Stimulated activated CD4-positive, alpha-beta T cell treated with anti-CD3 and anti-CD28 coated beads, Interleukin-15, amount 100 ng/mL, for 48 hours (primary cell): ENCODE measurements at regions not wholly inside any gene's neighbourhood (a gene's known extent, or its start where the extent isn't known, plus 50 kb on each side); places are given as distances from the start of the nearest gene placed in this dataset.

Experiments used
- DNase-seq, 2 donors: peaks; one replicate each; pipeline ENCODE4 v3.0.0-alpha.2; 2020; ENCODE audit warnings: low read depth in 2 of 2

GRCh38 chr2:217337771-217338170 is 477.9 kb upstream of the TNP1 start:
- no peak for DNase-seq

- no peak for DNase-seq
Observed at GRCh38 chr2:217336694-217337093, 476.8 kb upstream of the TNP1 start.

- no peak for DNase-seq
Observed at GRCh38 chr2:217335341-217335966, 475.6 kb upstream of the TNP1 start.

GRCh38 chr2:217334561-217334960 is 474.7 kb upstream of the TNP1 start:
- no peak for DNase-seq

GRCh38 chr2:217332866-217333265 is 473.0 kb upstream of the TNP1 start:
- no peak for DNase-seq

GRCh38 chr2:217332417-217332791 is 472.5 kb upstream of the TNP1 start:
- no peak for DNase-seq

GRCh38 chr2:217331523-217332416 is 471.9 kb upstream of the TNP1 start:
- no peak for DNase-seq

GRCh38 chr2:217330647-217331046 is 470.8 kb upstream of the TNP1 start:
- no peak for DNase-seq

- DNase-seq: no peak
Observed at GRCh38 chr2:217329023-217329431, 469.2 kb upstream of the TNP1 start.

- no peak for DNase-seq
Observed at GRCh38 chr2:217328622-217328978, 468.7 kb upstream of the TNP1 start.

GRCh38 chr2:217327953-217328621 is 468.2 kb upstream of the TNP1 start:
- DNase-seq: no peak

- no peak for DNase-seq
Observed at GRCh38 chr2:217326238-217327022, 466.6 kb upstream of the TNP1 start.

- no peak for DNase-seq
Observed at GRCh38 chr2:217325816-217326215, 466.0 kb upstream of the TNP1 start.

GRCh38 chr2:217325251-217325650 is 465.4 kb upstream of the TNP1 start:
- DNase-seq: no peak

- DNase-seq: no peak
Observed at GRCh38 chr2:217316743-217317142, 456.9 kb upstream of the TNP1 start.

- no peak for DNase-seq
Observed at GRCh38 chr2:217314021-217314460, 454.2 kb upstream of the TNP1 start.

- no peak for DNase-seq
Observed at GRCh38 chr2:217313386-217313785, 453.5 kb upstream of the TNP1 start.

- DNase-seq: no peak
Observed at GRCh38 chr2:217309056-217309455, 449.2 kb upstream of the TNP1 start.

- no peak for DNase-seq
Observed at GRCh38 chr2:217307023-217307422, 447.2 kb upstream of the TNP1 start.

GRCh38 chr2:217305882-217306281 is 446.0 kb upstream of the TNP1 start:
- DNase-seq: no peak

- no peak for DNase-seq
Observed at GRCh38 chr2:217304582-217304981, 444.7 kb upstream of the TNP1 start.

- DNase-seq: no peak
Observed at GRCh38 chr2:217302856-217303255, 443.0 kb upstream of the TNP1 start.
